GM18511 (cell line): ENCODE measurements at regions not wholly inside any gene's neighbourhood (a gene's known extent, or its start where the extent isn't known, plus 50 kb on each side); places are given as distances from the start of the nearest gene placed in this dataset.
"Not testable (repeated sequence)": the region's sequence is repeated elsewhere in the genome, so short reads cannot be mapped to it uniquely, and the experiment has no call there.

Experiments used
- ATAC-seq: cut with Tn5 transposase; IDR thresholded peaks from one replicate; pipeline ENCODE4 v1.9.1; 2021; ENCODE audit warnings: mild to moderate bottlenecking, moderate library complexity; ENCODE audit not compliant: unreplicated experiment

GRCh38 chr14:23895480-23895879 is 58.1 kb upstream of the DHRS4 start:
- no peak for ATAC-seq

GRCh38 chr14:23896609-23897153 is 56.9 kb upstream of the DHRS4 start:
- ATAC-seq, result no peak

GRCh38 chr14:23897291-23897690 is 56.3 kb upstream of the DHRS4 start:
- not testable (repeated sequence) for ATAC-seq

DNA sequence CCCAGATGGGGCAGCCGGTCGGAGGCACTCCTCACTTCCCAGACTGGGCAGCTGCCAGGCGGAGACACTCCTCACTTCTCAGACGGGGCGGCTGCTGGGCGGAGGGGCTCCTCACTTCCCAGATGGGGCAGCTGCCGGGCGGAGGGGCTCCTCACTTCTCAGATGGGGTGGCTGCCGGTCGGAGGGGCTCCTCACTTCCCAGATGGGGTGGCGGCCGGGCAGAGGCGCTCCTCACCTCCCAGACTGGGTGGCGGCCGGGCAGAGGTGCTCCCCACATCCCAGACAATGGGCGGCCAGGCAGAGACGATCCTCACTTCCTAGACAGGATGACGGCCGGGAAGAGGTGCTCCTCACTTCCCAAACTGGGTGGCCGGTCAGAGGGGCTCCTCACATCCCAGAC is 55.2 kb upstream of the DHRS4 start:
- not testable (repeated sequence) for ATAC-seq

GRCh38 chr14:23899788-23900187 is 53.8 kb upstream of the DHRS4 start:
- ATAC-seq, result no peak

DNA sequence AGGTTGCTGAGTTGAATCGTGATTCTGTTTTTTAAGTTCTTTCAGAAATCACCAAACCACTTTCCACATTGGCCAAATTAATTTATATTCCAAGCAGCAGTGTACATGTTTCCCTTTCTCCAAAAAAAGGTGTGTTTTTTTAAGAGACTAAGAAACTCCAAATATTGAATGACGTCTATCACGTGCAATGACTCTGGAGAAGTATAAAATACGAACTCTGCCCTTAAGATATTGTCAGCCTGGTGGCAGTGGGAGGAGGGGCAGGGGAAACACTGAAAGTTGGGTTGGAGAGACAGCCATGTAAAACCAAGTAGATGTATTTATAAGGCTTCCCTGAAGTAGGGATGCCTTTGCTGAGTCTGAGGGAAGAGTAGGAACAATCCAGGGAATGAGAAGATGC is 50.1 kb upstream of the DHRS4 start:
- no peak for ATAC-seq
